Type B pancreatic cell (in vitro differentiated cells): ENCODE measurements at regions not wholly inside any gene's neighbourhood (a gene's known extent, or its start where the extent isn't known, plus 50 kb on each side); places are given as distances from the start of the nearest gene placed in this dataset.

ENCODE experiments used
- DNase-seq: peaks from one replicate; pipeline ENCODE4 v3.0.0; 2021; ENCODE audit warnings: mixed read lengths; ENCODE audit not compliant: unreplicated experiment; ENCODE audit errors: extremely low spot score
- H3K27ac Mint-ChIP-seq: 2 replicates; pipeline ENCODE4 v1.8.0; 2021; ENCODE audit warnings: mild to moderate bottlenecking, mixed read lengths
- H3K27me3 Mint-ChIP-seq: 2 replicates; pipeline ENCODE4 v1.8.0; 2021; ENCODE audit warnings: mixed read lengths
- H3K36me3 Mint-ChIP-seq: 2 replicates; pipeline ENCODE4 v1.8.0; 2021; ENCODE audit warnings: mixed read lengths
- H3K4me1 Mint-ChIP-seq: one replicate; pipeline ENCODE4 v1.8.0; 2021; ENCODE audit warnings: mixed read lengths; ENCODE audit not compliant: unreplicated experiment
- H3K4me3 Mint-ChIP-seq: 2 replicates; pipeline ENCODE4 v1.8.0; 2021; ENCODE audit warnings: mild to moderate bottlenecking, mixed read lengths
- H3K9me3 Mint-ChIP-seq: 2 replicates; pipeline ENCODE4 v1.8.0; 2021; ENCODE audit warnings: mixed read lengths
- TF ChIP-seq, protein P1 (sequence below): fragments of 200-600 bp; sonication (generic); conservative IDR thresholded peaks from 2 replicates; pipeline ENCODE4 v1.5.0; 2021; ENCODE audit warnings: antibody characterized with exemption, mild to moderate bottlenecking

DNA sequence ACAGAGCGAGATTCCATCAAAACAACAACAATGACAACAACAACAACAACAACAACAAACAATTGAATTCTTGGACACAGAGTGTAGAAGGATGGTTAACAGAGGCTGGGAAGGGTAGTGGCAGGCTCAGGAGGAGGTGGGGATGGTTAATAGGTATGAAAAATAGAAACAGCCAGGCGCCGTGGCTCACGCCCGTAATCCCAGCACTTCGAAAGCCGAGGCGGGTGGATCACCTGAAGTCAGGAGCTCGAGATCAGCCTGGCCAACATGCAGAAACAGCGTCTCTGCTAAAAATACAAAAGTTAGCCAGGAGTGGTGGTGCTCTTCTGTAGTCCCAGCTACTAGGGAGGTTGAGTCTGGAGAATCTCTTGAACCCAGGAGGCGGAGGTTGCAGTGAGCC is 122.9 kb upstream of the GRIA4 start:
- no peak overlapping the region for H3K27ac Mint-ChIP-seq
- no peak overlapping the region for H3K4me3 Mint-ChIP-seq
- DNase-seq = no peak
- H3K36me3 Mint-ChIP-seq = no peaks in the 10 kb centered on the region
- H3K4me1 Mint-ChIP-seq = no peaks in the 10 kb centered on the region
- TF ChIP-seq, protein P1, sequence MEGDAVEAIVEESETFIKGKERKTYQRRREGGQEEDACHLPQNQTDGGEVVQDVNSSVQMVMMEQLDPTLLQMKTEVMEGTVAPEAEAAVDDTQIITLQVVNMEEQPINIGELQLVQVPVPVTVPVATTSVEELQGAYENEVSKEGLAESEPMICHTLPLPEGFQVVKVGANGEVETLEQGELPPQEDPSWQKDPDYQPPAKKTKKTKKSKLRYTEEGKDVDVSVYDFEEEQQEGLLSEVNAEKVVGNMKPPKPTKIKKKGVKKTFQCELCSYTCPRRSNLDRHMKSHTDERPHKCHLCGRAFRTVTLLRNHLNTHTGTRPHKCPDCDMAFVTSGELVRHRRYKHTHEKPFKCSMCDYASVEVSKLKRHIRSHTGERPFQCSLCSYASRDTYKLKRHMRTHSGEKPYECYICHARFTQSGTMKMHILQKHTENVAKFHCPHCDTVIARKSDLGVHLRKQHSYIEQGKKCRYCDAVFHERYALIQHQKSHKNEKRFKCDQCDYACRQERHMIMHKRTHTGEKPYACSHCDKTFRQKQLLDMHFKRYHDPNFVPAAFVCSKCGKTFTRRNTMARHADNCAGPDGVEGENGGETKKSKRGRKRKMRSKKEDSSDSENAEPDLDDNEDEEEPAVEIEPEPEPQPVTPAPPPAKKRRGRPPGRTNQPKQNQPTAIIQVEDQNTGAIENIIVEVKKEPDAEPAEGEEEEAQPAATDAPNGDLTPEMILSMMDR = no peak
- H3K27me3 Mint-ChIP-seq = no peaks in the 10 kb centered on the region
- no peaks in the 10 kb centered on the region for H3K9me3 Mint-ChIP-seq

DNA sequence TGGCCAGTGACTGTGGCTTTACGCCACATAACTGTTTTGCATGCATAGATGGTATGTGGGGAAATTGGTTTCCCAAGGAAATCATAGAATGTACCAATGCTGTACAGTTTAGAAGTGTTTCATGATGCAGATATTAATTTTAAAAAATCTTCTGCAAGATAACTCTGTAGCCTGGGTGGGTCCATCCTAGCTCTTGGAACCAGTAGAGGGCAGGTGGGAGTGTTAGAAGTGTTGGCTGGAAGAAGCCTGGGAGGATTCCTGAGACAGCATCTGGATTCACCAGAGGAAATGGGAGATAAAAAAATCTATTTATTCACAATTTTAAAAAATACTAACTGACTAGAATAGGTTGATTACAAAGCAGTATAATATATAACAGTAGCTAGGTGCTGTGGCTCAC is 139.9 kb upstream of the GRIA4 start:
- Mint-ChIP-seq H3K4me1 (peaks cover 4% of the 10 kb centered on the region), H3K36me3 (no peaks in the 10 kb centered on the region), H3K4me3 (no peak overlapping the region), H3K27ac (no peak overlapping the region), H3K27me3 (no peaks in the 10 kb centered on the region), H3K9me3 (no peaks in the 10 kb centered on the region)
- TF ChIP-seq, protein P1 = no peak
- DNase-seq = no peak

DNA sequence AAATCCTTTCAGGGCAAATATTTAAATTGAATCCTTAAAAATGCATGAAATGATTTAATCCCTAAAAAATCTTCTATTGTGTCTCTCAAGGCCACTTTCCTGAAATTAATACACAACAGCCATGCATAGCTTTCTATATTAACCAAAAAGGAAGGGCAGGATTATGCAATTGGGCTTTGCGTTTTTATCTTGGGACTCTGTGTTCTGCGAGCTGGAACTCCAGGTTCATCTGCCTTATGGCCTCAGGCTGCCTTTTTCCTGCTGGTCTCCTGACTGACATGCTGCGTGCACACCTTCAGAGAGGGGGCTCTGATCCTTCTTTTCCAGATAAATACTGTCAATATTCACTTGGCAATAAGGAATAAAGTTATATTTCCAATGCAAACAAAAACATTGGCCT is 141.7 kb upstream of the GRIA4 start:
- H3K27me3 Mint-ChIP-seq = no peaks in the 10 kb centered on the region
- H3K4me3 Mint-ChIP-seq = no peak overlapping the region

DNA sequence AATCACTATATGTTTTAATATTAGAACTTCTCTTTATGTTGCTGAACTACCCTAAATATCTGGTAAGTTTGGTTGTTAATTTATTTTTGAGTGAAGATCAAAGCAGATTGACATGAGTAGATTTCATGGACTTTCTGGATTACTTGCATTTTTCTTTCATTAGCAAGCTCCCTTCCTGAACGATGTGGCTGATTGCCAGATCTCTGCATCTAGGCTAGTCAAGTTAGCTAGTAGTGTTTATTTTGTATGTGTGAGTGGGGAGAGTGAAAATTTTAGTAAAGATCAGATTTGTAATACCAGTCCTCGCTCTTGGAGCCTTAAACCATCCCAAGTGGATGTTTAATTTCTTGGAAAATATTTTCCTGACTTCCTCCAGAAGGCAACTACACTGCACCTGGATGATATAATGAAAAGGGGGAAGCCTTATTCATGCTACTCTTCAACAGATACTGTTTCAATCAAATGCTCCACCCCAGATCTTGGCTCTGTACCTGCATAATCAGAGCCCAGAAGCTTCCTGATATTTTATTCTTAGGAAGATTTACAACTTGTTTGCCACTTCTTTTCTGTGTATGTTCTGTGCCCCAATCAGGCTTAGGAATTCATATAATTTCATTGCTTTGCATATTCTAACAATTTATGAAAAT is 143.2 kb upstream of the GRIA4 start:
- Mint-ChIP-seq H3K4me1 (peaks cover 4% of the 10 kb centered on the region), H3K9me3 (no peaks in the 10 kb centered on the region), H3K27me3 (no peaks in the 10 kb centered on the region), H3K4me3 (no peak overlapping the region), H3K27ac (no peak overlapping the region), H3K36me3 (no peaks in the 10 kb centered on the region)
- TF ChIP-seq, protein P1 = no peak
- DNase-seq = no peak

More for the DNA sequence above, 141.7 kb upstream of the GRIA4 start:
- Mint-ChIP-seq H3K27ac (no peak overlapping the region), H3K4me1 (peaks cover 4% of the 10 kb centered on the region), H3K36me3 (no peaks in the 10 kb centered on the region), H3K9me3 (no peaks in the 10 kb centered on the region)
- DNase-seq = no peak
- TF ChIP-seq, protein P1 = no peak

DNA sequence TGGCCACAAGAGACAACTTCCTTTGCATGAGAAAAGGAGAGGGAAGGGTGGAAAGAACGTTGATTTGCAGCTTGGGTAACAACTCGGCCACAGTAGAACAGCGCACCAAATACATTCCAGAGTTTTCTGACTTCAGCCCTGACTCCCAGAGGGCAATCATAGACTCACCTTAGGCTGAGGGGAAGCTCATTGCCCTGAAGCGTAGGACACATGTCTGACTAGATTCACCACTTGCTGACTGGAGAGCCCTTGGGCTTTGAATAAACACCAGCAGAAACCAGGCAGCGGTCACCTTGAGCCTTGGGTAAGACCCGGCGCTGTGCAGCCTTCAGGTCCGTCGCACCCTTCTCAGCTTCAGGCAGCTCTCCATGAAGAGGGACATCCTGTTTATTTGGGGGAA is 151.8 kb upstream of the GRIA4 start:
- no peaks in the 10 kb centered on the region for H3K36me3 Mint-ChIP-seq
- H3K9me3 Mint-ChIP-seq = no peaks in the 10 kb centered on the region
- H3K4me3 Mint-ChIP-seq = no peak overlapping the region
- H3K27me3 Mint-ChIP-seq = no peaks in the 10 kb centered on the region
- no peaks in the 10 kb centered on the region for H3K4me1 Mint-ChIP-seq
- no peak overlapping the region for H3K27ac Mint-ChIP-seq
- TF ChIP-seq, protein P1 = no peak
- no peak for DNase-seq

DNA sequence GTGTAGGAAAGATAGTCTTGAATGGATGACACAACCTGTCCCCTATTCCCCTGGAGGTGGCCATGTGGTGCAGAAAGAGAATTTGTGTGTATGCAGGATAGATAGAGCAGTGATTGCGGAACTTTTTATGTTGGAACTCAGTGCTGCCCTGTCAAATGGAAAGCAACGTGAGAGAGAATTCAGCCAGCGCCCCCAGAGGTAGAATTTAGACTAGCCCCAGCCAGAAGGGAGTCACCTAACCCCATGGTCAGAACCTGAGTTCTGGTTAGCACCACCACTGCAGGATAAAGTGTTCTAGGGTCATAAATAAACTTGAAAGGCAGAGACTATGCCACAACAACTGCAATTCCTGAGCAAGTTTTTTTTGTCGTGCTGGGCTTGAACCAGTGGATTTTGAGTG is 152.9 kb upstream of the GRIA4 start:
- Mint-ChIP-seq H3K27ac (no peak overlapping the region), H3K4me1 (no peaks in the 10 kb centered on the region), H3K4me3 (no peak overlapping the region), H3K9me3 (no peaks in the 10 kb centered on the region), H3K36me3 (no peaks in the 10 kb centered on the region), H3K27me3 (no peaks in the 10 kb centered on the region)
- no peak for DNase-seq
- TF ChIP-seq, protein P1 = no peak
